ENCODE measurements at regions not wholly inside any gene's neighbourhood (a gene's known extent, or its start where the extent isn't known, plus 50 kb on each side); places are given as distances from the start of the nearest gene placed in this dataset.

- TF ChIP-seq CTCF (IDR thresholded peaks at IDR 0.05) (no peak), POLR2A (IDR thresholded peaks at IDR 0.05) (no peak)
Measured at GRCh38 chr2:40510304-40510703, 58.4 kb upstream of the SLC8A1 start.

Data from sigmoid colon (tissue), 3 donors.